B cell (primary cell): ENCODE measurements at regions not wholly inside any gene's neighbourhood (a gene's known extent, or its start where the extent isn't known, plus 50 kb on each side); places are given as distances from the start of the nearest gene placed in this dataset.

Source experiments
- ATAC-seq: fragments of 200-7000 bp; cut with Tn5 transposase; one replicate; pipeline ENCODE4 v1.10.0; 2021; ENCODE audit warnings: low read depth, mild to moderate bottlenecking, moderate number of reproducible peaks, moderate library complexity
- CTCF ChIA-PET: fragments of 350-600 bp; sonication (Branson Sonifier 250); formaldehyde crosslinking; loops from one replicate; lab custom pipeline; 2021; ENCODE audit warnings: antibody characterized with exemption, inconsistent platforms; lab: Charles Lee
- POLR2A ChIA-PET: fragments of 350-600 bp; sonication (Branson Sonifier 250); formaldehyde crosslinking; loops from one replicate; lab custom pipeline; 2021; ENCODE audit warnings: antibody characterized with exemption; lab: Charles Lee
- DNase-seq: peaks from one replicate; pipeline ENCODE4 v3.0.0; 2013
- H2AFZ ChIP-seq: 2 replicates; pipeline ENCODE4 v1.6.1; 2012; ENCODE audit warnings: mild to moderate bottlenecking, low read depth, low read length; ENCODE audit not compliant: insufficient read depth, poor library complexity, severe bottlenecking
- H3K27ac ChIP-seq, 2 donors: 1 replicate in 1 of 2; 2 replicates in 1 of 2; pipeline ENCODE4 v1.5.1; 2012 to 2013; ENCODE audit warnings: low read length in 2 of 2, mild to moderate bottlenecking in 2 of 2, moderate library complexity in 1 of 2
- H3K27me3 ChIP-seq, 4 experiments: fragments of 200-600 bp in 1 of 4; sonication (generic) in 1 of 4; replicated peaks in 1 of 4; 1 replicate in 2 of 4; 2 replicates in 2 of 4; pipeline versions ENCODE4 v1.6.1 to v1.7.0; 2013 to 2016; ENCODE audit warnings: low read length in 3 of 4, mild to moderate bottlenecking in 2 of 4, mixed read lengths in 1 of 4, moderate library complexity in 1 of 4; ENCODE audit not compliant: insufficient read depth in 4 of 4, control insufficient read depth in 3 of 4; ENCODE audit errors: control extremely low read depth in 1 of 4
- H3K36me3 ChIP-seq, 2 experiments: replicated peaks in 1 of 2; 1 replicate in 1 of 2; 2 replicates in 1 of 2; pipeline versions ENCODE4 v1.6.1 to v1.7.1; 2013; ENCODE audit warnings: low read length in 1 of 2; ENCODE audit not compliant: insufficient read depth in 2 of 2, control insufficient read depth in 1 of 2; ENCODE audit errors: control extremely low read depth in 1 of 2, extremely low read depth in 1 of 2
- H3K4me1 ChIP-seq, 2 donors: fragments of 200-600 bp in 1 of 2; sonication (generic) in 1 of 2; 1 replicate in 1 of 2; 2 replicates in 1 of 2; pipeline versions ENCODE4 v1.5.1 to v1.6.1; 2013 to 2017; ENCODE audit warnings: low read length in 2 of 2; ENCODE audit not compliant: control insufficient read depth in 2 of 2, insufficient read depth in 2 of 2
- H3K4me2 ChIP-seq: replicated peaks from 2 replicates; pipeline ENCODE3; 2012; ENCODE audit warnings: mild to moderate bottlenecking, low read depth, low read length; ENCODE audit not compliant: poor library complexity, severe bottlenecking
- H3K4me3 ChIP-seq, 5 experiments: fragments of 200-600 bp in 1 of 5; sonication (generic) in 1 of 5; 1 replicate in 3 of 5; 2 replicates in 2 of 5; pipeline versions ENCODE4 v1.5.1 to v1.7.0; 2011 to 2016; ENCODE audit warnings: low read length in 4 of 5, mild to moderate bottlenecking in 4 of 5, low read depth in 2 of 5, control low read depth in 1 of 5, moderate library complexity in 1 of 5; ENCODE audit not compliant: insufficient read depth in 1 of 5; ENCODE audit errors: control extremely low read depth in 1 of 5, extremely low read depth in 1 of 5
- H3K79me2 ChIP-seq: fragments of 200-600 bp; sonication (generic); one replicate; pipeline ENCODE4 v1.6.0; 2016; ENCODE audit warnings: low read length; ENCODE audit not compliant: control insufficient read depth, insufficient read depth
- H3K9ac ChIP-seq: fragments of 200-600 bp; sonication (generic); 2 replicates; pipeline ENCODE4 v1.6.1; 2017; ENCODE audit warnings: mild to moderate bottlenecking, low read length, moderate library complexity
- H3K9me3 ChIP-seq, 3 donors: one replicate each; pipeline versions ENCODE4 v1.6.1 to v1.7.1; 2013; ENCODE audit warnings: low read length in 2 of 3; ENCODE audit not compliant: control insufficient read depth in 2 of 3, insufficient read depth in 1 of 3; ENCODE audit errors: control extremely low read depth in 1 of 3
- H4K20me1 ChIP-seq: 2 replicates; pipeline ENCODE4 v1.6.0; 2012; ENCODE audit warnings: mild to moderate bottlenecking, low read length; ENCODE audit not compliant: insufficient read depth, control insufficient read depth, poor library complexity, severe bottlenecking
- H3K27ac Mint-ChIP-seq: one replicate; pipeline ENCODE4 v1.8.0; 2021; ENCODE audit warnings: mixed read lengths
- H3K27me3 Mint-ChIP-seq: one replicate; pipeline ENCODE4 v1.8.0; 2021; ENCODE audit warnings: mixed read lengths
- H3K4me1 Mint-ChIP-seq: one replicate; pipeline ENCODE4 v1.8.0; 2021; ENCODE audit warnings: mixed read lengths
- H3K4me3 Mint-ChIP-seq: one replicate; pipeline ENCODE4 v1.8.0; 2021; ENCODE audit warnings: mixed read lengths
- H3K9me3 Mint-ChIP-seq: one replicate; pipeline ENCODE4 v1.8.0; 2022; ENCODE audit warnings: mixed read lengths; ENCODE audit not compliant: insufficient read depth
- EZH2 ChIP-seq: IDR thresholded peaks from 2 replicates; pipeline ENCODE4 v1.6.1; 2012; ENCODE audit warnings: borderline replicate concordance, low read depth, mild to moderate bottlenecking, moderate library complexity, low read length; ENCODE audit not compliant: insufficient read depth, poor library complexity, severe bottlenecking
- WGBS: methylation state at CpG from one replicate; pipeline ENCODE4 v1.1.5; 2013; ENCODE audit warnings: missing lambda C conversion rate; ENCODE audit not compliant: insufficient coverage; 5-methylcytosine and 5-hydroxymethylcytosine counted together
- intact Hi-C: fragments of 100-400 bp; cut with micrococcal nuclease; formaldehyde crosslinking; loops from one replicate; pipeline ENCODE4 v1.10.0; 2022
- TF ChIP-seq, protein P1 (sequence below): fragments of 200-600 bp; IDR thresholded peaks from one replicate; pipeline ENCODE4 v1.8.0; 2022; ENCODE audit warnings: antibody characterized with exemption, mild to moderate bottlenecking

- no peaks in the 10 kb centered on the region for H3K36me3 ChIP-seq
- POLR2A ChIA-PET = no interaction called here
Observed at GRCh38 chr12:71356569-71356968, 83.0 kb upstream of the LGR5 start.

GRCh38 chr12:71354871-71355270 lies 84.7 kb upstream of the LGR5 start:
- Histone ChIP-seq H3K27me3 (no peaks in the 10 kb centered on the region), H3K4me2 (no peak overlapping the region), H3K9ac (no peak overlapping the region), H4K20me1 (no peaks in the 10 kb centered on the region), H3K79me2 (no peaks in the 10 kb centered on the region), H3K36me3 (no peaks in the 10 kb centered on the region), H3K27ac (no peak overlapping the region), H3K9me3 (peaks cover 0 to 5% (median 3%) of the 10 kb centered on the region in 3 donors), H3K4me3 (no peak overlapping the region), H3K4me1 (no peaks in the 10 kb centered on the region), H2AFZ (no peak overlapping the region)
- 10% methylated on average over 2 of the region's 2 CpGs for WGBS
- ChIA-PET POLR2A (no interaction called here), CTCF (no interaction called here)
- no peak overlapping the region for H3K27ac Mint-ChIP-seq
- DNase-seq = no peak
- H3K4me1 Mint-ChIP-seq = no peaks in the 10 kb centered on the region
- H3K9me3 Mint-ChIP-seq = peaks cover 2% of the 10 kb centered on the region
- intact Hi-C loops = no loop called here
- peaks cover 6% of the 10 kb centered on the region for H3K27me3 Mint-ChIP-seq
- H3K4me3 Mint-ChIP-seq = no peak overlapping the region
- no peak for TF ChIP-seq EZH2
- TF ChIP-seq, protein P1, sequence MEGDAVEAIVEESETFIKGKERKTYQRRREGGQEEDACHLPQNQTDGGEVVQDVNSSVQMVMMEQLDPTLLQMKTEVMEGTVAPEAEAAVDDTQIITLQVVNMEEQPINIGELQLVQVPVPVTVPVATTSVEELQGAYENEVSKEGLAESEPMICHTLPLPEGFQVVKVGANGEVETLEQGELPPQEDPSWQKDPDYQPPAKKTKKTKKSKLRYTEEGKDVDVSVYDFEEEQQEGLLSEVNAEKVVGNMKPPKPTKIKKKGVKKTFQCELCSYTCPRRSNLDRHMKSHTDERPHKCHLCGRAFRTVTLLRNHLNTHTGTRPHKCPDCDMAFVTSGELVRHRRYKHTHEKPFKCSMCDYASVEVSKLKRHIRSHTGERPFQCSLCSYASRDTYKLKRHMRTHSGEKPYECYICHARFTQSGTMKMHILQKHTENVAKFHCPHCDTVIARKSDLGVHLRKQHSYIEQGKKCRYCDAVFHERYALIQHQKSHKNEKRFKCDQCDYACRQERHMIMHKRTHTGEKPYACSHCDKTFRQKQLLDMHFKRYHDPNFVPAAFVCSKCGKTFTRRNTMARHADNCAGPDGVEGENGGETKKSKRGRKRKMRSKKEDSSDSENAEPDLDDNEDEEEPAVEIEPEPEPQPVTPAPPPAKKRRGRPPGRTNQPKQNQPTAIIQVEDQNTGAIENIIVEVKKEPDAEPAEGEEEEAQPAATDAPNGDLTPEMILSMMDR = no peak
- no peak for ATAC-seq

More at GRCh38 chr12:71356569-71356968, 83.0 kb upstream of the LGR5 start:
- no peak overlapping the region for H3K4me2 ChIP-seq
- Mint-ChIP-seq H3K4me3 (no peak overlapping the region), H3K9me3 (peaks cover 15% of the 10 kb centered on the region), H3K27ac (no peak overlapping the region), H3K4me1 (no peaks in the 10 kb centered on the region), H3K27me3 (peaks cover 6% of the 10 kb centered on the region)
- TF ChIP-seq EZH2 = no peak
- TF ChIP-seq, protein P1 = no peak
- peaks cover 2 to 7% (median 5%) of the 10 kb centered on the region in 3 donors for H3K9me3 ChIP-seq
- no peaks in the 10 kb centered on the region for H3K27me3 ChIP-seq
- H3K4me1 ChIP-seq = no peaks in the 10 kb centered on the region
- DNase-seq (no peak), ATAC-seq (no peak)
- intact Hi-C loops = no loop called here
- H3K79me2 ChIP-seq = no peaks in the 10 kb centered on the region
- whole genome bisulfite sequencing = no CpG with 5 or more reads among the region's 1 CpG
- H2AFZ ChIP-seq = no peak overlapping the region
- H3K9ac ChIP-seq = no peak overlapping the region
- no peak overlapping the region for H3K27ac ChIP-seq
- H4K20me1 ChIP-seq = no peaks in the 10 kb centered on the region
- CTCF ChIA-PET = no interaction called here
- no peak overlapping the region for H3K4me3 ChIP-seq
